Breast epithelium (tissue), 3 donors: ENCODE measurements at regions not wholly inside any gene's neighbourhood (a gene's known extent, or its start where the extent isn't known, plus 50 kb on each side); places are given as distances from the start of the nearest gene placed in this dataset.

Source experiments
- CTCF ChIP-seq, 3 donors: fragments of 450-650 bp; IDR thresholded peaks; one replicate each; pipeline ENCODE4 v1.5.1; 2016 to 2017; ENCODE audit warnings: antibody characterized with exemption in 3 of 3, mild to moderate bottlenecking in 3 of 3, moderate library complexity in 3 of 3
- POLR2A ChIP-seq: fragments of 450-650 bp; IDR thresholded peaks from one replicate; pipeline ENCODE4 v1.6.1; 2016; ENCODE audit warnings: antibody characterized with exemption, mild to moderate bottlenecking, moderate library complexity

GRCh38 chr3:190183121-190183520 is 62.4 kb upstream of the P3H2 start:
- TF ChIP-seq CTCF (IDR thresholded peaks at IDR 0.05) (no peak), POLR2A (no peak)
